SK-N-SH treated with all-trans-retinoic acid at 6 μM for 48 hours (cell line): ENCODE measurements at regions not wholly inside any gene's neighbourhood (a gene's known extent, or its start where the extent isn't known, plus 50 kb on each side); places are given as distances from the start of the nearest gene placed in this dataset.

Experiments
- ATAC-seq: fragments of 200-7000 bp; cut with Tn5 transposase; 3 replicates; pipeline ENCODE4 v1.9.1; 2020; ENCODE audit warnings: mild to moderate bottlenecking, moderate library complexity
- ARNTL ChIP-seq: fragments of 450-650 bp; formaldehyde crosslinking; IDR thresholded peaks from 2 replicates; pipeline ENCODE4 v1.5.0; 2020; ENCODE audit warnings: low read depth, mild to moderate bottlenecking, moderate library complexity, borderline replicate concordance
- BACH2 ChIP-seq: fragments of 250-450 bp; sonication (Bioruptor Pico); IDR thresholded peaks from 2 replicates; pipeline ENCODE4 v1.9.0; 2021; ENCODE audit warnings: mild to moderate bottlenecking, borderline replicate concordance
- CREB5 ChIP-seq: fragments of 250-450 bp; sonication (Bioruptor Pico); IDR thresholded peaks from 2 replicates; pipeline ENCODE4 v1.5.1; 2020; ENCODE audit warnings: low read depth, mild to moderate bottlenecking, moderate library complexity
- CSDC2 ChIP-seq: fragments of 250-450 bp; sonication (Bioruptor Pico); IDR thresholded peaks from 2 replicates; pipeline ENCODE4 v1.5.0; 2020; ENCODE audit warnings: mild to moderate bottlenecking, moderate library complexity
- ESRRG ChIP-seq: fragments of 250-450 bp; sonication (Bioruptor Pico); IDR thresholded peaks from 2 replicates; pipeline ENCODE4 v1.6.1; 2021; ENCODE audit warnings: mild to moderate bottlenecking
- GLIS3 ChIP-seq: fragments of 250-450 bp; sonication (Bioruptor Pico); IDR thresholded peaks from 2 replicates; pipeline ENCODE4 v1.5.0; 2020; ENCODE audit warnings: mild to moderate bottlenecking, moderate library complexity
- ISL1 ChIP-seq: fragments of 250-450 bp; sonication (Bioruptor Pico); IDR thresholded peaks from 2 replicates; pipeline ENCODE4 v2.1.2; 2022; ENCODE audit warnings: mild to moderate bottlenecking, moderate library complexity
- OSR1 ChIP-seq: fragments of 250-450 bp; sonication (Bioruptor Pico); IDR thresholded peaks from 2 replicates; pipeline ENCODE4 v1.8.0; 2022; ENCODE audit warnings: moderate library complexity, mild to moderate bottlenecking, inconsistent platforms
- PPARA ChIP-seq: fragments of 250-450 bp; sonication (Bioruptor Pico); IDR thresholded peaks from 2 replicates; pipeline ENCODE4 v1.5.0; 2020; ENCODE audit warnings: mild to moderate bottlenecking, borderline replicate concordance
- RARB ChIP-seq: fragments of 250-450 bp; sonication (Bioruptor Pico); IDR thresholded peaks from 2 replicates; pipeline ENCODE4 v1.8.0; 2021; ENCODE audit warnings: mild to moderate bottlenecking, moderate library complexity
- SNAI2 ChIP-seq: fragments of 250-450 bp; sonication (Bioruptor Pico); IDR thresholded peaks from 2 replicates; pipeline ENCODE4 v1.5.0; 2020; ENCODE audit warnings: mild to moderate bottlenecking, moderate library complexity
- TCF4 ChIP-seq: fragments of 250-450 bp; sonication (Bioruptor Pico); IDR thresholded peaks from 2 replicates; pipeline ENCODE4 v1.8.0; 2021; ENCODE audit warnings: mild to moderate bottlenecking, moderate library complexity, borderline replicate concordance
- TOX ChIP-seq: fragments of 250-450 bp; sonication (Bioruptor Pico); IDR thresholded peaks from 2 replicates; pipeline ENCODE4 v1.8.0; 2021; ENCODE audit warnings: mild to moderate bottlenecking, moderate library complexity, borderline replicate concordance
- ZC3H10 ChIP-seq: fragments of 250-450 bp; sonication (Bioruptor Pico); IDR thresholded peaks from 2 replicates; pipeline ENCODE4 v1.5.1; 2021; ENCODE audit warnings: mild to moderate bottlenecking, moderate library complexity
- ZFP3 ChIP-seq: fragments of 250-450 bp; sonication (Bioruptor Pico); IDR thresholded peaks from 2 replicates; pipeline ENCODE4 v1.5.0; 2020; ENCODE audit warnings: mild to moderate bottlenecking, moderate library complexity
- ZFP30 ChIP-seq: fragments of 450-650 bp; formaldehyde crosslinking; IDR thresholded peaks from 2 replicates; pipeline ENCODE4 v1.5.0; 2022; ENCODE audit warnings: mild to moderate bottlenecking, moderate library complexity
- ZNF565 ChIP-seq: fragments of 450-650 bp; formaldehyde crosslinking; conservative IDR thresholded peaks from 2 replicates; pipeline ENCODE4 v1.5.0; 2020; ENCODE audit warnings: low read depth, mild to moderate bottlenecking, moderate library complexity
- ZNF70 ChIP-seq: fragments of 450-650 bp; formaldehyde crosslinking; IDR thresholded peaks from 2 replicates; pipeline ENCODE4 v1.5.0; 2020; ENCODE audit warnings: mild to moderate bottlenecking, moderate library complexity
- ZNF8 ChIP-seq: fragments of 450-650 bp; formaldehyde crosslinking; IDR thresholded peaks from 2 replicates; pipeline ENCODE4 v1.5.0; 2020; ENCODE audit warnings: mild to moderate bottlenecking, moderate library complexity
- TF ChIP-seq, protein P1 (sequence below): fragments of 250-450 bp; sonication (Bioruptor Pico); IDR thresholded peaks from 2 replicates; pipeline ENCODE4 v1.5.1; 2021; ENCODE audit warnings: mild to moderate bottlenecking, moderate library complexity
- TF ChIP-seq, protein P2 (sequence below): fragments of 250-450 bp; sonication (Bioruptor Pico); IDR thresholded peaks from 2 replicates; pipeline ENCODE4 v1.8.0; 2020; ENCODE audit warnings: mild to moderate bottlenecking, moderate library complexity, borderline replicate concordance

- TF ChIP-seq ZNF8 (CRISPR knock-in tag) (no peak), ZNF70 (CRISPR knock-in tag) (no peak), TOX (CRISPR knock-in tag) (no peak), ZNF565 (CRISPR knock-in tag) (no peak), ZC3H10 (CRISPR knock-in tag) (no peak), ISL1 (no peak), GLIS3 (CRISPR knock-in tag) (no peak), ARNTL (CRISPR knock-in tag) (no peak), RARB (CRISPR knock-in tag) (no peak), ESRRG (no peak), TCF4 (CRISPR knock-in tag) (no peak), OSR1 (CRISPR knock-in tag) (no peak), CSDC2 (no peak), PPARA (CRISPR knock-in tag) (no peak), BACH2 (no peak), SNAI2 (CRISPR knock-in tag) (no peak), CREB5 (no peak)
- TF ChIP-seq, protein P1, sequence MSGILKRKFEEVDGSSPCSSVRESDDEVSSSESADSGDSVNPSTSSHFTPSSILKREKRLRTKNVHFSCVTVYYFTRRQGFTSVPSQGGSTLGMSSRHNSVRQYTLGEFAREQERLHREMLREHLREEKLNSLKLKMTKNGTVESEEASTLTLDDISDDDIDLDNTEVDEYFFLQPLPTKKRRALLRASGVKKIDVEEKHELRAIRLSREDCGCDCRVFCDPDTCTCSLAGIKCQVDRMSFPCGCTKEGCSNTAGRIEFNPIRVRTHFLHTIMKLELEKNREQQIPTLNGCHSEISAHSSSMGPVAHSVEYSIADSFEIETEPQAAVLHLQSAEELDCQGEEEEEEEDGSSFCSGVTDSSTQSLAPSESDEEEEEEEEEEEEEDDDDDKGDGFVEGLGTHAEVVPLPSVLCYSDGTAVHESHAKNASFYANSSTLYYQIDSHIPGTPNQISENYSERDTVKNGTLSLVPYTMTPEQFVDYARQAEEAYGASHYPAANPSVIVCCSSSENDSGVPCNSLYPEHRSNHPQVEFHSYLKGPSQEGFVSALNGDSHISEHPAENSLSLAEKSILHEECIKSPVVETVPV (CRISPR knock-in tag): no peak
- TF ChIP-seq, protein P2, sequence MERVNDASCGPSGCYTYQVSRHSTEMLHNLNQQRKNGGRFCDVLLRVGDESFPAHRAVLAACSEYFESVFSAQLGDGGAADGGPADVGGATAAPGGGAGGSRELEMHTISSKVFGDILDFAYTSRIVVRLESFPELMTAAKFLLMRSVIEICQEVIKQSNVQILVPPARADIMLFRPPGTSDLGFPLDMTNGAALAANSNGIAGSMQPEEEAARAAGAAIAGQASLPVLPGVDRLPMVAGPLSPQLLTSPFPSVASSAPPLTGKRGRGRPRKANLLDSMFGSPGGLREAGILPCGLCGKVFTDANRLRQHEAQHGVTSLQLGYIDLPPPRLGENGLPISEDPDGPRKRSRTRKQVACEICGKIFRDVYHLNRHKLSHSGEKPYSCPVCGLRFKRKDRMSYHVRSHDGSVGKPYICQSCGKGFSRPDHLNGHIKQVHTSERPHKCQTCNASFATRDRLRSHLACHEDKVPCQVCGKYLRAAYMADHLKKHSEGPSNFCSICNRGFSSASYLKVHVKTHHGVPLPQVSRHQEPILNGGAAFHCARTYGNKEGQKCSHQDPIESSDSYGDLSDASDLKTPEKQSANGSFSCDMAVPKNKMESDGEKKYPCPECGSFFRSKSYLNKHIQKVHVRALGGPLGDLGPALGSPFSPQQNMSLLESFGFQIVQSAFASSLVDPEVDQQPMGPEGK (CRISPR knock-in tag): no peak
- no peak for ATAC-seq
These were observed 245.3 kb downstream of the GADD45G start for GRCh38 chr9:89850153-89850552.

DNA sequence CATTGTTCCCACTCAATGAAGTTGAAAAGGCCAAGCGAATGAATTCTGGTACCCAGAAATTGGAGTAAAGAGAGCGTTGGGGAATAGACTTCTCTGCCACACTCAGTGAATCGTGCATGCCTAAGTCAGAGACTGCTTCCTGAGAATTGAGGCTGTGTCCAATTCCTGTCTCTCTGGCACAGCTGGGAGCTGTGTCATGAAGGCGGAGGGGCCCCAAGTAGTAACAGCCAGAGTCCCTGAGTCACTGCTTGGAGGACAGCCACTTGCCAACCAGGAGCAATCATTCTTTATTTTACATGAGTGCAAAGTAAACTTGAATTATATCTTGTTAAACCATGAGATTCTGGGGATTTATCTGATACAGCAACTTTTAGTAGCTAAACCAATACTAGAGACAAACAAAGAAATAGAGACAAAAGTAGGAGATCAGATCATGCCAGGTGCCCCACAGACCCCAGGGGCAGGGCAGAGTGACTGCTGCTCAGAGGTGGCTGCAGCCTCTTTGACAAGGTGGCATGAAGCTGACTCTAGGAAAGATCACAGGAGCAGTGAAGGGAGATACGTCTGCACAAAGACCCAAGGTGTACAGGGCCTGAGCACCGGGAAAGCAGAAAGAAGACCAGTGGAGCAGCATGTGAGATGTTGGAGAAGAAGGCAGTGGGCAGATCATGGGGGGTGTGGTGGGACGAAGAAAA is 246.0 kb downstream of the GADD45G start:
- no peak for ATAC-seq

DNA sequence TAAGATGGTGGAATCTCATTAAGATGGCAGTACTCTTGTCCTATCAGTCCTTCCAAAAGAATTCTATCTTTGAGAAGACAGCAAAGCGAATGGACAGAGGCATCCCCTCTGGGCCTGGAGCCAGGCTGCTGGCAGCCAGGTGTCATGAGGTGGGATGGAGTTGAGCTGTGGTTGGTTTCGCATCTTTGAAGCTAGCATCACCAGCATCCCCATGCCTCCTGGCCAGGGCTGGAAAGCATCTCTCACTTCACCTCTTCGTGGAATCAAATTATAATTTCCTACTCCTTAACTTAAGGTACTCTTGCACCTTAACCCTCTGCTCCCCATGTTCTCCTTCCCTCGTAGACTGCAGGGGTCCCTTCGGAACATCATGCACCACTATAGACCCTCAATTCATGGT is 248.3 kb downstream of the GADD45G start:
- no peak for TF ChIP-seq ZNF8 (CRISPR knock-in tag)
- TF ChIP-seq SNAI2 (CRISPR knock-in tag): no peak
- no peak for TF ChIP-seq ZNF70 (CRISPR knock-in tag)
- no peak for TF ChIP-seq OSR1 (CRISPR knock-in tag)
- TF ChIP-seq RARB (CRISPR knock-in tag): no peak
- TF ChIP-seq TCF4 (CRISPR knock-in tag): no peak
- TF ChIP-seq ISL1: no peak
- no peak for TF ChIP-seq ZFP30
- TF ChIP-seq ARNTL (CRISPR knock-in tag): no peak
- TF ChIP-seq, protein P2 (CRISPR knock-in tag): no peak
- TF ChIP-seq CREB5: no peak
- TF ChIP-seq TOX (CRISPR knock-in tag): no peak
- TF ChIP-seq ZC3H10 (CRISPR knock-in tag): no peak
- no peak for TF ChIP-seq ZFP3 (CRISPR knock-in tag)
- TF ChIP-seq PPARA (CRISPR knock-in tag): no peak
- TF ChIP-seq CSDC2: no peak
- no peak for TF ChIP-seq ZNF565 (CRISPR knock-in tag)
- TF ChIP-seq BACH2: no peak
- no peak for ATAC-seq

More for the DNA sequence above, 246.0 kb downstream of the GADD45G start:
- TF ChIP-seq ZNF70 (CRISPR knock-in tag) (no peak), PPARA (CRISPR knock-in tag) (no peak), TOX (CRISPR knock-in tag) (no peak), ZNF565 (CRISPR knock-in tag) (no peak), ZFP3 (CRISPR knock-in tag) (no peak), RARB (CRISPR knock-in tag) (no peak)
